ENCODE measurements at regions not wholly inside any gene's neighbourhood (a gene's known extent, or its start where the extent isn't known, plus 50 kb on each side); places are given as distances from the start of the nearest gene placed in this dataset.

DNA sequence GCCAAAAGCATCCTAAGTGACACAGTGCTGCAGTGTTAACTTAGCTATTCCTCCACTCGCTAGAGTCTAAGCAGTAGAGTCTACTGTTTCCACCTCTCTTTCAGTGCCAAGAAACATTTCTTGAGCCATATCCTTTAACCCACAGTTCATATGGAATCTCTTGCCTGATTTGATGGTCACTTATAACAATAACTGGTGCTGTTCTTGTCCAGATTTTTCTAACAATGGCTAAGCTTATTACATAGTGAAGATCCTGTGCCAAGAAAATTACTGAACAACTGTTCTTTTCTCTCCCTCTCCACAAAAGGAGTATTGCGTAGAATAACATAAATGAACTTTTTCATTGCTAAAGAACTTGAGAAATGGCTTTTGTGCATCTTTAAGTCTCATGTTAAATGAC lies 121.3 kb downstream of the CDC7 start:
- TF ChIP-seq, protein P1, sequence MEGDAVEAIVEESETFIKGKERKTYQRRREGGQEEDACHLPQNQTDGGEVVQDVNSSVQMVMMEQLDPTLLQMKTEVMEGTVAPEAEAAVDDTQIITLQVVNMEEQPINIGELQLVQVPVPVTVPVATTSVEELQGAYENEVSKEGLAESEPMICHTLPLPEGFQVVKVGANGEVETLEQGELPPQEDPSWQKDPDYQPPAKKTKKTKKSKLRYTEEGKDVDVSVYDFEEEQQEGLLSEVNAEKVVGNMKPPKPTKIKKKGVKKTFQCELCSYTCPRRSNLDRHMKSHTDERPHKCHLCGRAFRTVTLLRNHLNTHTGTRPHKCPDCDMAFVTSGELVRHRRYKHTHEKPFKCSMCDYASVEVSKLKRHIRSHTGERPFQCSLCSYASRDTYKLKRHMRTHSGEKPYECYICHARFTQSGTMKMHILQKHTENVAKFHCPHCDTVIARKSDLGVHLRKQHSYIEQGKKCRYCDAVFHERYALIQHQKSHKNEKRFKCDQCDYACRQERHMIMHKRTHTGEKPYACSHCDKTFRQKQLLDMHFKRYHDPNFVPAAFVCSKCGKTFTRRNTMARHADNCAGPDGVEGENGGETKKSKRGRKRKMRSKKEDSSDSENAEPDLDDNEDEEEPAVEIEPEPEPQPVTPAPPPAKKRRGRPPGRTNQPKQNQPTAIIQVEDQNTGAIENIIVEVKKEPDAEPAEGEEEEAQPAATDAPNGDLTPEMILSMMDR (IDR thresholded peaks at IDR 0.05), result no peak
- no peak for TF ChIP-seq POLR2A (IDR thresholded peaks at IDR 0.05)
